MG63 (cell line): ENCODE measurements at regions not wholly inside any gene's neighbourhood (a gene's known extent, or its start where the extent isn't known, plus 50 kb on each side); places are given as distances from the start of the nearest gene placed in this dataset.
"Not testable (repeated sequence)": the region's sequence is repeated elsewhere in the genome, so short reads cannot be mapped to it uniquely, and the experiment has no call there.

Experiments
- DNase-seq: peaks from one replicate; pipeline ENCODE4 v3.0.0-alpha.2; 2020
- H3K27me3 ChIP-seq: fragments of 250-450 bp; sonication (Bioruptor Pico); 2 replicates; pipeline ENCODE4 v1.5.1; 2020; ENCODE audit warnings: mild to moderate bottlenecking, moderate library complexity
- H3K36me3 ChIP-seq: fragments of 250-450 bp; sonication (Bioruptor Pico); 2 replicates; pipeline ENCODE4 v1.5.1; 2020; ENCODE audit warnings: mild to moderate bottlenecking, moderate library complexity
- H3K4me3 ChIP-seq: fragments of 250-450 bp; sonication (Bioruptor Pico); 2 replicates; pipeline ENCODE4 v1.5.1; 2020; ENCODE audit warnings: mild to moderate bottlenecking, moderate library complexity
- H3K9me3 ChIP-seq: fragments of 250-450 bp; sonication (Bioruptor Pico); 2 replicates; pipeline ENCODE4 v1.5.1; 2020; ENCODE audit warnings: mild to moderate bottlenecking, moderate library complexity

- no peak for DNase-seq
- H3K36me3 ChIP-seq: no peaks in the 10 kb centered on the region
- no peak overlapping the region for H3K4me3 ChIP-seq
- H3K9me3 ChIP-seq: no peaks in the 10 kb centered on the region
- H3K27me3 ChIP-seq: no peaks in the 10 kb centered on the region
These were observed 433.3 kb downstream of the BUD13 start for GRCh38 chr11:116339306-116340098.

DNA sequence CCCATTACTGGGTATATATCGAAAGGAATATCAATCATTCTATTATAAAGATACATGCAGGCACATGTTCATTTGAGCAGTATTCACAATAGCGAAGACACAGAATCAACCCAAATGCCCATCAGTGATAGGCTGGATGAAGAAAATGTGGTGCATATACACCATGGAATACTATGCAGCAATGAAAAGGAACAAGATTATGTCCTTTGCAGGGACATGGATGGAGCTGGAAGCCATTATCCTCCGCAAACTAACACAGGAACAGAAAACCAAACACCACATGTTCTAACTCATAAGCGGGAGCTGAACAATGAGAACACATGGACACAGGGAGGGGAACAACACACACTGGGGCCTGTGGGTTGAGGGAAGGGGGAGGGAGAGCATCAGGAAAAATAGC lies 434.3 kb downstream of the BUD13 start:
- DNase-seq, H3K36me3 ChIP-seq, H3K4me3 ChIP-seq, H3K9me3 ChIP-seq, H3K27me3 ChIP-seq: not testable (repeated sequence)

- Histone ChIP-seq H3K9me3 (no peaks in the 10 kb centered on the region), H3K27me3 (no peaks in the 10 kb centered on the region), H3K36me3 (no peaks in the 10 kb centered on the region), H3K4me3 (no peak overlapping the region)
- DNase-seq: no peak
These were observed 436.2 kb downstream of the BUD13 start for GRCh38 chr11:116336540-116336939.

DNA sequence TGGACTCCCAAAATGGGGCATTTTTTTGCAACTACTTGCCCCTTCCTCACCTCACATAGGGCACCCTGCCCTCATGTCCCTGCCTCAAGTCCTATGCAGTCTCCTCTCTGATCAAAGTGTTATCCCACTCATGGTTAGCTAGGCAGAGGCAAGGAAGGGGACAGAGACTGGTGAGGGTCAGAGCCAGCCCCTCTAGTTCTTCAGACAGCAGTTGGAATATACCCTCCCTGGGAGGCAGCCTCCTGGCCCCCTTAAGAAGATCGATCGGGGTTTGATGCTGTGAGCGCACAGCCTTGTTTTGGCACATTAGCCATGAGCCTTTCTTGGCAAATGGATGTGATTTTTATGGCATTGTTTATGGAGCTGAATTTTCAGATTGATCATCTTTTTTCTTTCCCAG lies 436.9 kb downstream of the BUD13 start:
- no peaks in the 10 kb centered on the region for H3K9me3 ChIP-seq
- no peak overlapping the region for H3K4me3 ChIP-seq
- DNase-seq: no peak
- no peaks in the 10 kb centered on the region for H3K27me3 ChIP-seq
- no peaks in the 10 kb centered on the region for H3K36me3 ChIP-seq

GRCh38 chr11:116335078-116335477 lies 437.7 kb downstream of the BUD13 start:
- no peak for DNase-seq
- no peaks in the 10 kb centered on the region for H3K9me3 ChIP-seq
- no peak overlapping the region for H3K4me3 ChIP-seq
- no peaks in the 10 kb centered on the region for H3K27me3 ChIP-seq
- H3K36me3 ChIP-seq: no peaks in the 10 kb centered on the region

DNA sequence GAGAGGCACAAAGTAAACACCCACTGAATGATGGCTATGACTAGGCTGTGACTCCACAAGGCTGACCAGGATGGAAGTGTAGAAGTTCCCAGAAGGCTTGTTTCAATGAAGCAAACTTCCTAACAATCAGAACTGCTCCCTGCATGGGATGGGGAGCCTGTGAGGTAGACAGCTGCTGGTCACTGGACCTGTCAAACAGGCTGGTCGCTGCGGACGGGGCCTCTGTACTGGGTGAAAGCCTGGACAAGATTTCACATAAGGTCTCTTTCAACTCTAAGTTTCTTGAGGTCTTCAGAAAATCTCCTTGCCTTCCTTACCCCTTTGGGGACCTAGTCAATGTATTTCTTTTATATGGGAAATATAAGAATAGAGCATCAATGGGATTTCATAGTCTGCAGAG lies 438.2 kb downstream of the BUD13 start:
- no peaks in the 10 kb centered on the region for H3K9me3 ChIP-seq
- H3K4me3 ChIP-seq: no peak overlapping the region
- H3K36me3 ChIP-seq: no peaks in the 10 kb centered on the region
- no peak for DNase-seq
- no peaks in the 10 kb centered on the region for H3K27me3 ChIP-seq

DNA sequence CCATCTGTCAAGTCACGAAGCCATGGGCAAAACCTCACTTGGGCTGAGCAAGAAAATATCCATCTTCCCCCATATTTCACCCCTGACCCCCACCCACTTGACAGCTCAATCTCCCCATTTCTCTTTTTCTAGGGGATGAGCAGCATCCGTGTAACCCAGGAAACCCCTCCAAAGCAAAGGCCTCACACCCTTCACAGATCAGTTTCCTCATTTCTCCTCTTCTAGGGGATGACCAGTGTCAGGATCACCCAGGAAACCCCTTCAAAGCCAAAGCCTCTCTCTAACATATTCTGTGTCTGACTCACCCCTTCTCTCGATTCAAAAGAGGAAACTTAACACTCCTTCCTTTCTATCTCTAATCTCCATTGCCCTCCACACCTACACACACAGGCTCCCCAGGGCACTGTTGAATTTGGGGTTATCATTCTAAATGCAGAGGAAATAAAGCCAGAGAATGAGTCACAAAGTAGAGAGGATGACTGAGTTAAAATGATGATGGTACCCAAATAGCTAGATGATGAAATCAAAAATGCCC lies 439.7 kb downstream of the BUD13 start:
- no peak for DNase-seq
- Histone ChIP-seq H3K9me3 (no peaks in the 10 kb centered on the region), H3K27me3 (no peaks in the 10 kb centered on the region), H3K36me3 (no peaks in the 10 kb centered on the region), H3K4me3 (no peak overlapping the region)

DNA sequence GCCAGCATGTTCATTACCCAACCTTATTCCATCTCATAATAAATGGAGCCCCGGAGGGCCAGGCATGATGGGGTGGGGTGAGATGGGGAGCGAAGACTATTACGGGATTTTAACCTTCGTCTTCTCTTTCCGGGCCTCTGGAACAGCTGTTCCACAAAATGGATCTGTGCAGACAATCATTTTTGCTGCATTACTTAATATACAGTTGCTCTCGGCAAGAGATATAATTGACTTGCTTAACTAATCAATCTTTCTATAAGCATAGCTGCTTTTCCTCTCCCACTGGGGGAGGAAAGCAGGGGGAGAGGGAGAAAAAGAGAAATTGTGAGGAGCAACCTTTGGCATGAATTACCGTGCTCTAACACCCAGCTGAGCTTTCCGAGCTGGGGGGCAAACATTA lies 440.4 kb downstream of the BUD13 start:
- Histone ChIP-seq H3K36me3 (no peaks in the 10 kb centered on the region), H3K27me3 (no peaks in the 10 kb centered on the region), H3K9me3 (no peaks in the 10 kb centered on the region), H3K4me3 (no peak overlapping the region)
- no peak for DNase-seq

DNA sequence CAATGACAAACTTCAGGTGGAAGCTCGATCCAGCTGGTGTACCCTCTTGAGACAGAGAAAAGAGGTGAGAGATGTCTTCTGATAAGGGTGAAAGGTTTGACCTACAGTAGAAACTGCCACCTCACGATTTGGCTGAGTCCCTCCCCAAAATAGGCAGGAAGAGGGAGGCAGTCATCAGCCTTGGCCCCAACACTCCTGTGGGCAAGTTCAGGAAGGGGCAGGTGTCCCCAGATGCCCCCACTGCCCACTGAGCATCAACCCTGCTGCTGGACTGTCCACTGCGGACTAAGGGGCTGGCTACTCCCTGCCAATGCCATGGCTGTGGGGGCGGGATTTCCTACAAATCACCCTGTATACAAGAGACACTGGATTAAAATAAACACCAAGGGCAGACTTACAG lies 441.4 kb downstream of the BUD13 start:
- Histone ChIP-seq H3K4me3 (no peak overlapping the region), H3K9me3 (no peaks in the 10 kb centered on the region), H3K27me3 (no peaks in the 10 kb centered on the region), H3K36me3 (no peaks in the 10 kb centered on the region)
- no peak for DNase-seq

DNA sequence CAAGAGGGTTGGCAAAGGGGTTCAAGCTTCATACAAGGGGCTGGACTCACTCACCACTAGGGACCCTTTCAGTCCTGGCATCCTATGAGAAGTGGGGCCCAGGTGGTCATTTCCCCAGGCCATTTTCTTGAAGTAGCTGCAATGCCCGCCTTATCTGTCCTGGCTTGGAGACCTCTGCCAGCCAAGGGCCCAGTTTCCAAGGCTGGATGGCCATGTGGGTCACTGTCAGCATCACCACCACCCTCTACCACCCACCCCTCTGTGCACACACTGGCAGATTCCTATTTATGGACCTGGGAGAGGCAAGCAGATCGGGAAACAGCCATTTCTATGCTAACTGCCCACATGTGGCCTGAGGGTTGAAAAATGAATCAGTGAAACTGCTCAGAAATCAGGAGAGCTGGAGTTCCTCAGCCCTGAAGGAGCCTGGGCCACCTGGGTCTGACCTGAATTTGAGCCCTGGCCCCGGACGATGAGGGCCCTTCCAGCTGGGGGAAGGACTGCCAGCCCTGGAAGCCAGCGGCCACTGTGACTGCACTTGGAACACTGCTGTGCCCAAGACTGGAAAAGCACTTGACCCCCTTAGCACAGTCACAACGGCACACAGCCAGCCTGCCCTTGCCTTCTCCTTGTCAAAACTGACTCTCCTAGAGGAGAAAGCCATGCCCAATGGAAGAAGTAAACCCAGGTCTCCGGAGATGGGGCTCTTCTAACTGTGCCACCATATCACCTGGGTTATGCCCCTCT lies 442.2 kb downstream of the BUD13 start:
- Histone ChIP-seq H3K4me3 (no peak overlapping the region), H3K36me3 (no peaks in the 10 kb centered on the region), H3K27me3 (no peaks in the 10 kb centered on the region), H3K9me3 (no peaks in the 10 kb centered on the region)
- DNase-seq: no peak

DNA sequence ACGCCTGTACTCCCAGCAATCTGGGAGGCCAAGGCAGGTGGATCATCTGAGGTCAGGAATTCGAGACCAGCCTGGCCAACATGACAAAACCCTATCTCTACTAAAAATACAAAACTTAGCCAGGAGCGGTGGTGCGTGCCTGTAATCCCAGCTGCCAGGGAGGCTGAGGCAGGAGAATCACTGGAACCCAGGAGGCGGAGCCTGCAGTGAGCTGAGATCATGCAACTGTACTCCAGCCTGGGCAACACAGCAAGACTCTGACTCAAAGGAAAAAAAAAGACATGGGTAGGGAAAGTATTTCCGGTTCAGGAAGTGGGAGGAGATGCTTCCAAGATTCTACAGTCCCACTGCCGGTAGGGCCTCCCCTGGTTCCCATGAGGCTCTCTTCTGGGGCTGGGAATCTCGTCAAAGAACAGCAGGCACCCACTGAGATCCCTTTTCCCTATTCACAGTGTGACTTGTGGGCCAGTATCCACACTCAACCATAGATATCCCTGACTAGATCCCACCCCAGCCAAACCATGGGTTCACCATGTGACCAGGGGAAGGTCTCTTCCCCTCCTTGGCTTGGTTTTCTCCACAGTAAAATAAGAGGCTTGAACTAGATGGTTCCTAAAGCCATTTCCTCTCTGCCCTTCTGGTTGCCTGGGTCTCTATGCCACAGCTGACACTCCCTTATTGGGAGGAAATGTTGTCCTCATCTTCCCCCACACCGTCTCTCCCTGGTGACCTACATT lies 443.3 kb downstream of the BUD13 start:
- no peaks in the 10 kb centered on the region for H3K36me3 ChIP-seq
- DNase-seq: no peak
- no peak overlapping the region for H3K4me3 ChIP-seq
- no peaks in the 10 kb centered on the region for H3K9me3 ChIP-seq
- H3K27me3 ChIP-seq: no peaks in the 10 kb centered on the region

DNA sequence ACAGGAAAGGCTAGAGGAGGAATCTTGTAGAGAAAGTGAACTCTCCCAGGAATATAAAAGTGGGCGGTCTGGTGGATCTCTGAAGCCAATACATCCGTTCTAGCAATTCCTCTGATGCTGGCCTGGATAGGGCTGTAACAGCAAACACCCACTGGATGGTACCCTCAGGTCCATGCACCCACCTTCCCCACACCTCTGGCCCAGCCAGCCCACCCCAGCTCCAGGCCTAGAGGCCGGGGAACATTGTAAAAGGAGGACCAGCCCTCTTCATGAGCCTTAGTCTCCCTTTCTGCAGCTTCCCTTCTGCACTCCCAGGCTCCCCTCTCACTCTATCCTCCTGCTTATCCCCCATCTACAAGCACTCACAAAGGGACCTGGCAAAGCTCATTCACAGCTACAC lies 443.9 kb downstream of the BUD13 start:
- H3K27me3 ChIP-seq: no peaks in the 10 kb centered on the region
- H3K36me3 ChIP-seq: no peaks in the 10 kb centered on the region
- no peaks in the 10 kb centered on the region for H3K9me3 ChIP-seq
- no peak overlapping the region for H3K4me3 ChIP-seq
- no peak for DNase-seq

GRCh38 chr11:116328391-116328790 lies 444.4 kb downstream of the BUD13 start:
- H3K36me3 ChIP-seq: no peaks in the 10 kb centered on the region
- DNase-seq: no peak
- no peaks in the 10 kb centered on the region for H3K27me3 ChIP-seq
- H3K4me3 ChIP-seq: no peak overlapping the region
- H3K9me3 ChIP-seq: no peaks in the 10 kb centered on the region

DNA sequence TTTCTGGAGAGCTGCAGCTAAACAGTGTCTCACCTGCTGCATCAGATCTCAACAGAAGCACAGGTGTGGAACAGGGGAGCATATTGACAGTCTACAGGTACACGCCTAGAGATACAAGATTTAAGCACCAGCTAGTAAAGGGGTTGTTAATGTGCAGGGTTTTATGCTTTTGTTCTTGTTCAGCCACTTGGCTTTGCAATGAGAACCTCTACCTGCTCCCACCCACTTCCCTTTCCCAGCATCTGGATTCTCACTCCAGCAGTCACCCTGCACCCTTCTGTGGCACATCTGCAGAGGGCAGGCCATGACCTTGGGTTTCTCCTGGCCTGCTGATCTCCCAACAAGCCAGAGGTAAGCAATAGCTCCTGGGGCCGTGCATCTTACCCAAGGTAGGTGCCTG lies 446.6 kb downstream of the BUD13 start:
- H3K4me3 ChIP-seq: no peak overlapping the region
- H3K27me3 ChIP-seq: no peaks in the 10 kb centered on the region
- H3K9me3 ChIP-seq: no peaks in the 10 kb centered on the region
- DNase-seq: no peak
- H3K36me3 ChIP-seq: no peaks in the 10 kb centered on the region

- DNase-seq: no peak
- Histone ChIP-seq H3K27me3 (no peaks in the 10 kb centered on the region), H3K4me3 (no peak overlapping the region), H3K36me3 (no peaks in the 10 kb centered on the region), H3K9me3 (no peaks in the 10 kb centered on the region)
These were observed 447.5 kb downstream of the BUD13 start for GRCh38 chr11:116325247-116325646.

- not testable (repeated sequence) for H3K36me3 ChIP-seq, H3K9me3 ChIP-seq, H3K4me3 ChIP-seq, DNase-seq, H3K27me3 ChIP-seq
These were observed 448.7 kb downstream of the BUD13 start for GRCh38 chr11:116324077-116324476.

DNA sequence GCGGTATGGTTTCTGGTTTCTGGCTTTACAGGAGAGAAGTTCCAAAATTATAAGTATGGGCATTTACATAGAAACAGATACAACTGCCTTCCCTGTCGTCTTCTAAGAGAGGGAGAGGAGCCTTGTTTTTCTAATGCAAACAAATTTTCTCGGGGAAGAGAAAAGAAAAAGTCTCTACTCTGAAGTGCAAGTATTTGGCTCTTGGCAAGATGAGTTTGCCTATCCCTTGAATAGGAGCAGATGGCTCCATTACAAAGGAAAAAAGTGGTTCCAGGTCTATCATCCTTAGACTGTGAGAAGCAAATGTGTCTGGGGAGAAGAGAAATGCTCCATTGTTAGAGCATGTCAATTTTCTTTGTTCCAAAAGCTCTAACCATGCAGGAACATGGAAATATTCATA lies 455.6 kb downstream of the BUD13 start:
- no peak for DNase-seq
- H3K9me3 ChIP-seq: no peaks in the 10 kb centered on the region
- H3K36me3 ChIP-seq: no peaks in the 10 kb centered on the region
- H3K27me3 ChIP-seq: no peaks in the 10 kb centered on the region
- no peak overlapping the region for H3K4me3 ChIP-seq
